HepG2 (cell line): ENCODE measurements at regions not wholly inside any gene's neighbourhood (a gene's known extent, or its start where the extent isn't known, plus 50 kb on each side); places are given as distances from the start of the nearest gene placed in this dataset.

Experiments used
- ATAC-seq: fragments of 200-7000 bp; cut with Tn5 transposase; 3 replicates; pipeline ENCODE4 v1.9.1; 2020; ENCODE audit warnings: mild to moderate bottlenecking, moderate library complexity
- BruUV-seq: library from RNA; stranded (reverse); fragments of 400-500 nt; replicated peaks from 2 replicates; lab custom pipeline; 2021; lab: Mats Ljungman, UMichigan
- CTCF ChIA-PET: fragments of 300-600 bp; formaldehyde crosslinking; extraction: SDS; loops from one replicate; lab custom pipeline; 2021; ENCODE audit warnings: low total read pairs, inconsistent platforms, low intra/inter-chr PET ratio; lab: Yijun Ruan, JAX
- POLR2A ChIA-PET: fragments of 350-600 bp; sonication (Branson Sonifier 250); formaldehyde crosslinking; loops from one replicate; lab custom pipeline; 2020; ENCODE audit warnings: antibody characterized with exemption, inconsistent platforms; lab: Yijun Ruan, JAX
- DNase-seq: peaks from one replicate; pipeline ENCODE4 v3.0.0-alpha.2; 2015; ENCODE audit warnings: low spot score
- FAIRE-seq: peaks from 3 replicates; lab custom pipeline; 2011; peaks lifted over from hg19 to GRCh38; lab: Jason Lieb, UNC
- H2AFZ ChIP-seq: one replicate; pipeline ENCODE4 v1.6.1; 2011; ENCODE audit warnings: low read length, inconsistent platforms
- H3K27ac ChIP-seq: fragments of 300-600 bp; 3 replicates; pipeline ENCODE4 v1.8.0; 2011; ENCODE audit warnings: mixed run types, mild to moderate bottlenecking, mixed read lengths, low read length, inconsistent platforms; ENCODE audit not compliant: insufficient read depth; ENCODE audit errors: extremely low read length
- H3K27me3 ChIP-seq, 2 experiments: fragments of 200-600 bp in 1 of 2; 2 replicates in 1 of 2; 3 replicates in 1 of 2; pipeline versions ENCODE4 v1.6.0 to v1.8.0; 2011; ENCODE audit warnings: low read length in 2 of 2, mild to moderate bottlenecking in 2 of 2, moderate library complexity in 2 of 2, inconsistent platforms in 1 of 2; ENCODE audit not compliant: insufficient read depth in 2 of 2, control insufficient read depth in 1 of 2
- H3K36me3 ChIP-seq, 2 experiments: fragments of 200-600 bp in 1 of 2; replicated peaks in 1 of 2; 2 replicates in 1 of 2; 3 replicates in 1 of 2; pipeline versions ENCODE4 v1.5.1 to v1.8.0; 2011; ENCODE audit warnings: low read length in 2 of 2, inconsistent platforms in 1 of 2; ENCODE audit not compliant: insufficient read depth in 2 of 2, control insufficient read depth in 1 of 2
- H3K4me1 ChIP-seq: 2 replicates; pipeline ENCODE4 v1.5.1; 2012; ENCODE audit warnings: low read length, inconsistent platforms; ENCODE audit not compliant: insufficient read depth
- H3K4me2 ChIP-seq: 2 replicates; pipeline ENCODE4 v1.6.0; 2011; ENCODE audit warnings: low read depth, low read length, inconsistent platforms
- H3K4me3 ChIP-seq, 3 experiments: fragments of 200-600 bp in 1 of 3; sonication (generic), shearing (Covaris generic) in 1 of 3; replicated peaks in 1 of 3; 2 replicates each; pipeline ENCODE4 v1.5.1; 2011 to 2016; ENCODE audit warnings: low read length in 3 of 3, inconsistent platforms in 2 of 3, low read depth in 2 of 3, mild to moderate bottlenecking in 2 of 3, control low read depth in 1 of 3, mixed read lengths in 1 of 3; ENCODE audit not compliant: insufficient read depth in 1 of 3
- H3K79me2 ChIP-seq: one replicate; pipeline ENCODE4 v1.6.1; 2011; ENCODE audit warnings: low read length, inconsistent platforms; ENCODE audit not compliant: insufficient read depth
- H3K9ac ChIP-seq: 2 replicates; pipeline ENCODE4 v1.6.0; 2011; ENCODE audit warnings: mild to moderate bottlenecking, low read depth, low read length, inconsistent platforms; ENCODE audit not compliant: insufficient read depth
- H3K9me3 ChIP-seq: 2 replicates; pipeline ENCODE4 v1.5.1; 2012; ENCODE audit warnings: mild to moderate bottlenecking, low read length
- H4K20me1 ChIP-seq: 2 replicates; pipeline ENCODE4 v1.6.0; 2011; ENCODE audit warnings: inconsistent platforms, mild to moderate bottlenecking, low read length, moderate library complexity; ENCODE audit not compliant: insufficient read depth
- FOXO1 ChIP-seq: sonication (generic); formaldehyde crosslinking; IDR thresholded peaks from 2 replicates; pipeline ENCODE4 v1.4.0; 2020; ENCODE audit warnings: missing genetic modification reagents
- HNF4A ChIP-seq: sonication (generic); formaldehyde crosslinking; IDR thresholded peaks from 2 replicates; pipeline ENCODE4 v1.4.0; 2020; ENCODE audit warnings: missing genetic modification reagents
- HNF4G ChIP-seq, 2 experiments: sonication (generic) in 1 of 2; formaldehyde crosslinking in 1 of 2; IDR thresholded peaks; 2 replicates each; pipeline versions ENCODE4 v1.4.0 to v1.6.1; 2011 to 2020; ENCODE audit warnings: borderline replicate concordance in 2 of 2, low read depth in 2 of 2, mild to moderate bottlenecking in 2 of 2, low read length in 1 of 2, missing genetic modification reagents in 1 of 2, moderate library complexity in 1 of 2
- ISL2 ChIP-seq: sonication (generic); formaldehyde crosslinking; IDR thresholded peaks from 2 replicates; pipeline ENCODE4 v1.5.0; 2020; ENCODE audit warnings: missing genetic modification reagents
- PAF1 ChIP-seq: IDR thresholded peaks from 2 replicates; pipeline ENCODE4 v1.6.1; 2016; ENCODE audit warnings: missing genetic modification reagents, missing compliant biosample characterization
- PPARG ChIP-seq: conservative IDR thresholded peaks from 2 replicates; pipeline ENCODE4 v1.6.1; 2016; ENCODE audit warnings: missing biosample characterization, missing genetic modification reagents
- REPIN1 ChIP-seq: sonication (generic); formaldehyde crosslinking; IDR thresholded peaks from 2 replicates; pipeline ENCODE4 v1.8.0; 2022; ENCODE audit warnings: missing genetic modification reagents, low read depth, mild to moderate bottlenecking, borderline replicate concordance
- ZFY ChIP-seq: sonication (generic); formaldehyde crosslinking; IDR thresholded peaks from 2 replicates; pipeline ENCODE4 v1.4.0; 2020; ENCODE audit warnings: missing genetic modification reagents
- ZNF296 ChIP-seq: sonication (generic); formaldehyde crosslinking; conservative IDR thresholded peaks from 2 replicates; pipeline ENCODE4 v1.5.0; 2020; ENCODE audit warnings: mild to moderate bottlenecking, missing genetic modification reagents
- ZSCAN12 ChIP-seq: sonication (generic); formaldehyde crosslinking; IDR thresholded peaks from 2 replicates; pipeline ENCODE4 v1.9.0; 2021; ENCODE audit warnings: mild to moderate bottlenecking, missing genetic modification reagents
- WGBS: methylation state at CpG from one replicate; pipeline ENCODE4 v1.1.6; 2017; ENCODE audit warnings: low lambda C conversion rate; 5-methylcytosine and 5-hydroxymethylcytosine counted together
- in situ Hi-C: cut with HindIII; loops from 2 replicates; pipeline ENCODE4 v1.10.0; 2017; ENCODE audit warnings: low pct_unique_long_range_greater_than_20kb; ENCODE audit not compliant: extremely low pct_ligation_motif_present
- intact Hi-C: fragments of 100-400 bp; cut with micrococcal nuclease; formaldehyde crosslinking; loops from one replicate; pipeline ENCODE4 v1.10.0; 2022; ENCODE audit not compliant: unreplicated experiment
- TF ChIP-seq, protein P1 (sequence below): IDR thresholded peaks from 2 replicates; pipeline ENCODE4 v1.4.0; 2020; ENCODE audit warnings: mild to moderate bottlenecking, missing genetic modification reagents
- TF ChIP-seq, protein P2 (sequence below): sonication (generic); formaldehyde crosslinking; IDR thresholded peaks from 2 replicates; pipeline ENCODE4 v1.4.0; 2020; ENCODE audit warnings: missing genetic modification reagents
- TF ChIP-seq, protein P3 (sequence below): sonication (generic); formaldehyde crosslinking; IDR thresholded peaks from 2 replicates; pipeline ENCODE4 v1.5.1; 2020; ENCODE audit warnings: mild to moderate bottlenecking, moderate library complexity, missing genetic modification reagents
- TF ChIP-seq, protein P4 (sequence below): sonication (generic); formaldehyde crosslinking; IDR thresholded peaks from 2 replicates; pipeline ENCODE4 v1.9.0; 2021; ENCODE audit warnings: missing genetic modification reagents, mild to moderate bottlenecking, borderline replicate concordance

DNA sequence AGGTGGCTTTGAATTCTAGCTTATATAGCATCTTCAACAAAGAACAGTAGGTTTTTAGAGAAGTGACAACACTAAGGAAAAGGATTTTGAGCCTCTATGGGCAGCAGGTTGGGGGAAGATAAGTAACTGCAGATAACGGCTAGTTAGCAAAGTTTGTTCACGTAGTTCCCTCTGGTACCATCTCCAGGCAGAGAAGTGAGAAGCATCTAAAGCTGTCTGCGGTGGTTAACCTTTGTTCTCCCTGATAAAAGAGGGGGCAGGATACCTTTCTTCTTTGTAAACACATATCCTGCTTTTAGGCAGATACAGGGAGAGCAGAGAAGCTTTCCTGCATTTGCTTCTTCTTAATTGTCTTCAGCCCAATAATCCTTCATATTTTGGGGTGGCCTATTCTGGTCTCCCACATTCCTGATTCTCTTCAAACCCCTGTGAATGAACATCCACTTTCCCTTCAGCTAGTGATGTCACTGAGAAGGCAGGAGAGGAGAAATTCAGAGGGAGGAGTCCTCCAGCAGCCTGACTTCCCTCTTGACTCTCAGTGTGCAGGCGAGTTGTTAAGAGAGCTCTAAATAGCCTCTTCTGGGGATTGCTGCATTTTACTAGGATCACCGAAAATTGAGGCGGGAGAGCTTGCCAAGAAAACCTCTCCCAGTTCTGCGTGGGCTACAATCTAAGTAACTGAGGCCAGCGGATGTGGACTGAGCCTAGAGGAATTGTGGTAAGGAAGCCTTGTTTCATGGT is 393.7 kb upstream of the C2CD4B start:
- CTCF ChIA-PET = no interaction called here
- peak; percentile 72 for ATAC-seq
- TF ChIP-seq, protein P1, sequence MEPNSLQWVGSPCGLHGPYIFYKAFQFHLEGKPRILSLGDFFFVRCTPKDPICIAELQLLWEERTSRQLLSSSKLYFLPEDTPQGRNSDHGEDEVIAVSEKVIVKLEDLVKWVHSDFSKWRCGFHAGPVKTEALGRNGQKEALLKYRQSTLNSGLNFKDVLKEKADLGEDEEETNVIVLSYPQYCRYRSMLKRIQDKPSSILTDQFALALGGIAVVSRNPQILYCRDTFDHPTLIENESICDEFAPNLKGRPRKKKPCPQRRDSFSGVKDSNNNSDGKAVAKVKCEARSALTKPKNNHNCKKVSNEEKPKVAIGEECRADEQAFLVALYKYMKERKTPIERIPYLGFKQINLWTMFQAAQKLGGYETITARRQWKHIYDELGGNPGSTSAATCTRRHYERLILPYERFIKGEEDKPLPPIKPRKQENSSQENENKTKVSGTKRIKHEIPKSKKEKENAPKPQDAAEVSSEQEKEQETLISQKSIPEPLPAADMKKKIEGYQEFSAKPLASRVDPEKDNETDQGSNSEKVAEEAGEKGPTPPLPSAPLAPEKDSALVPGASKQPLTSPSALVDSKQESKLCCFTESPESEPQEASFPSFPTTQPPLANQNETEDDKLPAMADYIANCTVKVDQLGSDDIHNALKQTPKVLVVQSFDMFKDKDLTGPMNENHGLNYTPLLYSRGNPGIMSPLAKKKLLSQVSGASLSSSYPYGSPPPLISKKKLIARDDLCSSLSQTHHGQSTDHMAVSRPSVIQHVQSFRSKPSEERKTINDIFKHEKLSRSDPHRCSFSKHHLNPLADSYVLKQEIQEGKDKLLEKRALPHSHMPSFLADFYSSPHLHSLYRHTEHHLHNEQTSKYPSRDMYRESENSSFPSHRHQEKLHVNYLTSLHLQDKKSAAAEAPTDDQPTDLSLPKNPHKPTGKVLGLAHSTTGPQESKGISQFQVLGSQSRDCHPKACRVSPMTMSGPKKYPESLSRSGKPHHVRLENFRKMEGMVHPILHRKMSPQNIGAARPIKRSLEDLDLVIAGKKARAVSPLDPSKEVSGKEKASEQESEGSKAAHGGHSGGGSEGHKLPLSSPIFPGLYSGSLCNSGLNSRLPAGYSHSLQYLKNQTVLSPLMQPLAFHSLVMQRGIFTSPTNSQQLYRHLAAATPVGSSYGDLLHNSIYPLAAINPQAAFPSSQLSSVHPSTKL (CRISPR knock-in tag) = 0 out of 2 replicates have a peak, but pooled peaks have one; percentile 16
- TF ChIP-seq HNF4A (CRISPR knock-in tag) = peak; percentile 42; the same call in 1 of the 2 replicates
- TF ChIP-seq, protein P2, sequence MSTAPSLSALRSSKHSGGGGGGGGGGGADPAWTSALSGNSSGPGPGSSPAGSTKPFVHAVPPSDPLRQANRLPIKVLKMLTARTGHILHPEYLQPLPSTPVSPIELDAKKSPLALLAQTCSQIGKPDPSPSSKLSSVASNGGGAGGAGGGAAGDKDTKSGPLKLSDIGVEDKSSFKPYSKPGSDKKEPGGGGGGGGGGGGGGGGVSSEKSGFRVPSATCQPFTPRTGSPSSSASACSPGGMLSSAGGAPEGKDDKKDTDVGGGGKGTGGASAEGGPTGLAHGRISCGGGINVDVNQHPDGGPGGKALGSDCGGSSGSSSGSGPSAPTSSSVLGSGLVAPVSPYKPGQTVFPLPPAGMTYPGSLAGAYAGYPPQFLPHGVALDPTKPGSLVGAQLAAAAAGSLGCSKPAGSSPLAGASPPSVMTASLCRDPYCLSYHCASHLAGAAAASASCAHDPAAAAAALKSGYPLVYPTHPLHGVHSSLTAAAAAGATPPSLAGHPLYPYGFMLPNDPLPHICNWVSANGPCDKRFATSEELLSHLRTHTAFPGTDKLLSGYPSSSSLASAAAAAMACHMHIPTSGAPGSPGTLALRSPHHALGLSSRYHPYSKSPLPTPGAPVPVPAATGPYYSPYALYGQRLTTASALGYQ (CRISPR knock-in tag) = no peak
- TF ChIP-seq PAF1 (CRISPR knock-in tag) = no peak
- 0 out of 2 replicates have a peak, but pooled peaks have one; percentile 17 for TF ChIP-seq ISL2 (CRISPR knock-in tag)
- no peak for TF ChIP-seq REPIN1 (CRISPR knock-in tag)
- no peak; the same call in 1 of the 2 replicates for TF ChIP-seq FOXO1 (CRISPR knock-in tag)
- no peak for TF ChIP-seq ZSCAN12
- TF ChIP-seq, protein P3, sequence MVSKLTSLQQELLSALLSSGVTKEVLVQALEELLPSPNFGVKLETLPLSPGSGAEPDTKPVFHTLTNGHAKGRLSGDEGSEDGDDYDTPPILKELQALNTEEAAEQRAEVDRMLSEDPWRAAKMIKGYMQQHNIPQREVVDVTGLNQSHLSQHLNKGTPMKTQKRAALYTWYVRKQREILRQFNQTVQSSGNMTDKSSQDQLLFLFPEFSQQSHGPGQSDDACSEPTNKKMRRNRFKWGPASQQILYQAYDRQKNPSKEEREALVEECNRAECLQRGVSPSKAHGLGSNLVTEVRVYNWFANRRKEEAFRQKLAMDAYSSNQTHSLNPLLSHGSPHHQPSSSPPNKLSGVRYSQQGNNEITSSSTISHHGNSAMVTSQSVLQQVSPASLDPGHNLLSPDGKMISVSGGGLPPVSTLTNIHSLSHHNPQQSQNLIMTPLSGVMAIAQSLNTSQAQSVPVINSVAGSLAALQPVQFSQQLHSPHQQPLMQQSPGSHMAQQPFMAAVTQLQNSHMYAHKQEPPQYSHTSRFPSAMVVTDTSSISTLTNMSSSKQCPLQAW (CRISPR knock-in tag) = no peak
- TF ChIP-seq, protein P4, sequence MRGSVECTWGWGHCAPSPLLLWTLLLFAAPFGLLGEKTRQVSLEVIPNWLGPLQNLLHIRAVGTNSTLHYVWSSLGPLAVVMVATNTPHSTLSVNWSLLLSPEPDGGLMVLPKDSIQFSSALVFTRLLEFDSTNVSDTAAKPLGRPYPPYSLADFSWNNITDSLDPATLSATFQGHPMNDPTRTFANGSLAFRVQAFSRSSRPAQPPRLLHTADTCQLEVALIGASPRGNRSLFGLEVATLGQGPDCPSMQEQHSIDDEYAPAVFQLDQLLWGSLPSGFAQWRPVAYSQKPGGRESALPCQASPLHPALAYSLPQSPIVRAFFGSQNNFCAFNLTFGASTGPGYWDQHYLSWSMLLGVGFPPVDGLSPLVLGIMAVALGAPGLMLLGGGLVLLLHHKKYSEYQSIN (CRISPR knock-in tag) = no peak
- 0 out of 2 replicates have a peak, but pooled peaks have one; percentile 21 for TF ChIP-seq HNF4G (IDR thresholded peaks at IDR 0.05; ENCODE audit: borderline replicate concordance, low read depth, low read length)
- TF ChIP-seq HNF4G (CRISPR knock-in tag; IDR thresholded peaks at IDR 0.05; ENCODE audit: borderline replicate concordance, low read depth) = no peak
- TF ChIP-seq ZFY (CRISPR knock-in tag) = no peak
- no peak for TF ChIP-seq ZNF296
- 0 out of 2 replicates have a peak, but pooled peaks have one; percentile 30 for TF ChIP-seq PPARG (CRISPR knock-in tag)

More for the DNA sequence above, 393.7 kb upstream of the C2CD4B start:
- Histone ChIP-seq H3K4me3 (no peak overlapping the region), H3K27me3 (no peaks in the 10 kb centered on the region), H3K9ac (no peak overlapping the region), H3K36me3 (no peaks in the 10 kb centered on the region), H3K9me3 (no peaks in the 10 kb centered on the region), H3K79me2 (no peaks in the 10 kb centered on the region), H3K27ac (no peak overlapping the region), H4K20me1 (0 out of 2 replicates have a peak, but pooled peaks cover 6% of the 10 kb centered on the region), H3K4me2 (peak overlapping the region; percentile 18; the same call in 1 of the 2 replicates), H3K4me1 (peaks cover 24% of the 10 kb centered on the region), H2AFZ (no peak overlapping the region)
- POLR2A ChIA-PET = no interaction called here
- intact Hi-C loops = no loop called here
- 57% methylated on average over 8 of the region's 8 CpGs for WGBS
- FAIRE-seq (peak; percentile 80), DNase-seq (peak; percentile 42)
- no TSS peak for BruUV-seq
- in situ Hi-C loops = no loop called here
